ENCODE measurements at regions not wholly inside any gene's neighbourhood (a gene's known extent, or its start where the extent isn't known, plus 50 kb on each side); places are given as distances from the start of the nearest gene placed in this dataset.

- TF ChIP-seq GATA3 (IDR thresholded peaks at IDR 0.05; ENCODE audit: low read depth, low read length) (no peak), GATA2 (IDR thresholded peaks at IDR 0.05; ENCODE audit: low read depth, low read length) (no peak)
Observed at GRCh38 chr16:66066404-66066803, 300.1 kb upstream of the CDH5 start.
